CD14-positive monocyte (primary cell): ENCODE measurements at regions not wholly inside any gene's neighbourhood (a gene's known extent, or its start where the extent isn't known, plus 50 kb on each side); places are given as distances from the start of the nearest gene placed in this dataset.

Experiments
- DNase-seq, 3 donors: peaks; one replicate each; pipeline ENCODE4 v3.0.0-alpha.2; 2011 to 2022
- H2AFZ ChIP-seq: 2 replicates; pipeline ENCODE4 v1.6.0; 2012; ENCODE audit warnings: mild to moderate bottlenecking, low read depth, low read length, inconsistent platforms; ENCODE audit not compliant: insufficient read depth, poor library complexity, severe bottlenecking
- H3K27ac ChIP-seq, 2 donors: 1 replicate in 1 of 2; 2 replicates in 1 of 2; pipeline ENCODE4 v1.5.1; 2012 to 2013; ENCODE audit warnings: low read length in 2 of 2, control low read depth in 1 of 2, inconsistent platforms in 1 of 2, low read depth in 1 of 2, mild to moderate bottlenecking in 1 of 2
- H3K27me3 ChIP-seq, 2 donors: one replicate each; pipeline versions ENCODE4 v1.6.0 to v1.6.1; 2011 to 2013; ENCODE audit warnings: low read length in 2 of 2; ENCODE audit not compliant: control insufficient read depth in 2 of 2, insufficient read depth in 2 of 2
- H3K36me3 ChIP-seq, 2 donors: replicated peaks in 1 of 2; 1 replicate in 1 of 2; 2 replicates in 1 of 2; pipeline versions ENCODE4 v1.5.1 to v1.6.1; 2012 to 2013; ENCODE audit warnings: low read length in 2 of 2, control low read depth in 1 of 2, inconsistent platforms in 1 of 2, mild to moderate bottlenecking in 1 of 2; ENCODE audit not compliant: insufficient read depth in 2 of 2, control insufficient read depth in 1 of 2
- H3K4me1 ChIP-seq, 2 donors: 1 replicate in 1 of 2; 2 replicates in 1 of 2; pipeline versions ENCODE4 v1.5.1 to v1.6.1; 2012 to 2013; ENCODE audit warnings: low read length in 2 of 2, control low read depth in 1 of 2, inconsistent platforms in 1 of 2, mild to moderate bottlenecking in 1 of 2, moderate library complexity in 1 of 2; ENCODE audit not compliant: insufficient read depth in 2 of 2, control insufficient read depth in 1 of 2
- H3K4me2 ChIP-seq: replicated peaks from 2 replicates; pipeline ENCODE3; 2012; ENCODE audit warnings: low read length, moderate library complexity, mild to moderate bottlenecking; ENCODE audit not compliant: poor library complexity, severe bottlenecking; ENCODE audit errors: extremely low read depth
- H3K4me3 ChIP-seq, 3 experiments: fragments of 200-600 bp in 1 of 3; sonication (generic) in 1 of 3; replicated peaks in 1 of 3; 1 replicate in 2 of 3; 2 replicates in 1 of 3; pipeline ENCODE4 v1.5.1; 2011 to 2013; ENCODE audit warnings: low read length in 3 of 3, mild to moderate bottlenecking in 3 of 3, control low read depth in 2 of 3, low read depth in 2 of 3, inconsistent platforms in 1 of 3, moderate library complexity in 1 of 3
- H3K79me2 ChIP-seq: 2 replicates; pipeline ENCODE4 v1.6.0; 2012; ENCODE audit warnings: mild to moderate bottlenecking, control low read depth, inconsistent platforms, low read length, moderate library complexity; ENCODE audit not compliant: insufficient read depth
- H3K9ac ChIP-seq: 2 replicates; pipeline ENCODE4 v1.6.0; 2017; ENCODE audit warnings: low read length, mild to moderate bottlenecking; ENCODE audit not compliant: insufficient read depth, poor library complexity, severe bottlenecking
- H3K9me3 ChIP-seq, 2 donors: replicated peaks in 1 of 2; 1 replicate in 1 of 2; 2 replicates in 1 of 2; pipeline versions ENCODE4 v1.5.1 to v1.6.1; 2012 to 2013; ENCODE audit warnings: low read length in 2 of 2, control low read depth in 1 of 2; ENCODE audit not compliant: control insufficient read depth in 1 of 2, insufficient read depth in 1 of 2
- H4K20me1 ChIP-seq: 2 replicates; pipeline ENCODE4 v1.6.0; 2012; ENCODE audit warnings: mild to moderate bottlenecking, low read length, control low read depth, moderate library complexity; ENCODE audit not compliant: insufficient read depth
- H3K27ac Mint-ChIP-seq, 7 donors: one replicate each; pipeline ENCODE4 v1.8.0; 2020; ENCODE audit warnings: mild to moderate bottlenecking in 7 of 7, mixed read lengths in 7 of 7, moderate library complexity in 6 of 7, inconsistent platforms in 2 of 7
- H3K27me3 Mint-ChIP-seq, 3 donors: one replicate each; pipeline ENCODE4 v1.8.0; 2021 to 2022; ENCODE audit warnings: low read depth in 3 of 3, mild to moderate bottlenecking in 3 of 3, mixed read lengths in 3 of 3, moderate library complexity in 3 of 3, inconsistent platforms in 1 of 3
- H3K36me3 Mint-ChIP-seq, 2 donors: one replicate each; pipeline ENCODE4 v1.8.0; 2020; ENCODE audit warnings: mixed read lengths in 2 of 2, inconsistent platforms in 1 of 2, mild to moderate bottlenecking in 1 of 2
- H3K4me1 Mint-ChIP-seq: one replicate; pipeline ENCODE4 v1.8.0; 2020; ENCODE audit warnings: mild to moderate bottlenecking, mixed read lengths
- H3K4me3 Mint-ChIP-seq, 2 donors: one replicate each; pipeline ENCODE4 v1.8.0; 2020; ENCODE audit warnings: mild to moderate bottlenecking in 2 of 2, mixed read lengths in 2 of 2, moderate library complexity in 1 of 2
- H3K9me3 Mint-ChIP-seq, 7 donors: one replicate each; pipeline ENCODE4 v1.8.0; 2020 to 2022; ENCODE audit warnings: mixed read lengths in 7 of 7, mild to moderate bottlenecking in 6 of 7, moderate library complexity in 6 of 7, inconsistent platforms in 2 of 7
- WGBS: methylation state at CpG from one replicate; pipeline ENCODE4 v1.1.5; 2013; ENCODE audit warnings: missing lambda C conversion rate; ENCODE audit not compliant: insufficient coverage; 5-methylcytosine and 5-hydroxymethylcytosine counted together
- intact Hi-C, 2 donors: fragments of 100-400 bp; cut with micrococcal nuclease; formaldehyde crosslinking; loops; one replicate each; pipeline versions ENCODE4 v1.15.0 to v1.15.1; 2023
- TF ChIP-seq, protein P1 (sequence below): fragments of 200-600 bp; IDR thresholded peaks from one replicate; pipeline ENCODE4 v1.8.0; 2022; ENCODE audit warnings: antibody characterized with exemption, mild to moderate bottlenecking

DNA sequence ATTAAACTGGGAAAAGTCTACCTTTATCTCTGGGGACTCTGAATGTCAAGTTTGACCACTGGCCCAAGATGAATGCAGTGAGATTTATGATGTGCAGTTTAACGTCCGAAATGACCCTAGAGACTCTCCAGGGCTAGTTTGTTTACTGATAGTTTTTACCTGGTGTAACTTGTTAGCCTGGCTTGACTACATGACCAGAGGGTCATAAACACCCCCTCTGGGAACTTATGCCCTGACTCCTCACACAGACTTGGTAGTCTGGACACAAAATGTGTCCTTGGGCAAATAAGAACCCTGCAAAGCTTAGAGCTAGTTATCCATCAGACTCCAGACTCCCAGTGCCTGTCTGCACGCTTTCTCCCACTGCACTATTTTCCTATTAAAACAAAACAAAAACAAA is 606.5 kb downstream of the HACE1 start:
- no peak overlapping the region for H3K27ac ChIP-seq
- H3K27ac Mint-ChIP-seq, result no peak overlapping the region
- H3K4me3 ChIP-seq, result no peak overlapping the region
- no peaks in the 10 kb centered on the region for H3K27me3 ChIP-seq
- H3K4me2 ChIP-seq, result no peak overlapping the region
- H3K36me3 Mint-ChIP-seq, result no peaks in the 10 kb centered on the region
- H3K79me2 ChIP-seq, result no peaks in the 10 kb centered on the region
- H3K9ac ChIP-seq, result no peak overlapping the region
- H3K36me3 ChIP-seq, result no peaks in the 10 kb centered on the region
- no peaks in the 10 kb centered on the region for H3K9me3 ChIP-seq
- intact Hi-C loops, result no loop called here
- H4K20me1 ChIP-seq, result no peaks in the 10 kb centered on the region
- H3K4me1 Mint-ChIP-seq, result no peaks in the 10 kb centered on the region
- H3K4me3 Mint-ChIP-seq, result no peak overlapping the region
- no peak for DNase-seq
- no peaks in the 10 kb centered on the region for H3K4me1 ChIP-seq
- peaks cover 0 to 2% (median 0%) of the 10 kb centered on the region in 3 donors for H3K27me3 Mint-ChIP-seq
- no CpG with 5 or more reads among the region's 3 CpGs for WGBS
- TF ChIP-seq, protein P1, sequence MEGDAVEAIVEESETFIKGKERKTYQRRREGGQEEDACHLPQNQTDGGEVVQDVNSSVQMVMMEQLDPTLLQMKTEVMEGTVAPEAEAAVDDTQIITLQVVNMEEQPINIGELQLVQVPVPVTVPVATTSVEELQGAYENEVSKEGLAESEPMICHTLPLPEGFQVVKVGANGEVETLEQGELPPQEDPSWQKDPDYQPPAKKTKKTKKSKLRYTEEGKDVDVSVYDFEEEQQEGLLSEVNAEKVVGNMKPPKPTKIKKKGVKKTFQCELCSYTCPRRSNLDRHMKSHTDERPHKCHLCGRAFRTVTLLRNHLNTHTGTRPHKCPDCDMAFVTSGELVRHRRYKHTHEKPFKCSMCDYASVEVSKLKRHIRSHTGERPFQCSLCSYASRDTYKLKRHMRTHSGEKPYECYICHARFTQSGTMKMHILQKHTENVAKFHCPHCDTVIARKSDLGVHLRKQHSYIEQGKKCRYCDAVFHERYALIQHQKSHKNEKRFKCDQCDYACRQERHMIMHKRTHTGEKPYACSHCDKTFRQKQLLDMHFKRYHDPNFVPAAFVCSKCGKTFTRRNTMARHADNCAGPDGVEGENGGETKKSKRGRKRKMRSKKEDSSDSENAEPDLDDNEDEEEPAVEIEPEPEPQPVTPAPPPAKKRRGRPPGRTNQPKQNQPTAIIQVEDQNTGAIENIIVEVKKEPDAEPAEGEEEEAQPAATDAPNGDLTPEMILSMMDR, result no peak
- H3K9me3 Mint-ChIP-seq, result peaks cover 0 to 3% (median 0%) of the 10 kb centered on the region in 7 donors
- H2AFZ ChIP-seq, result no peak overlapping the region

DNA sequence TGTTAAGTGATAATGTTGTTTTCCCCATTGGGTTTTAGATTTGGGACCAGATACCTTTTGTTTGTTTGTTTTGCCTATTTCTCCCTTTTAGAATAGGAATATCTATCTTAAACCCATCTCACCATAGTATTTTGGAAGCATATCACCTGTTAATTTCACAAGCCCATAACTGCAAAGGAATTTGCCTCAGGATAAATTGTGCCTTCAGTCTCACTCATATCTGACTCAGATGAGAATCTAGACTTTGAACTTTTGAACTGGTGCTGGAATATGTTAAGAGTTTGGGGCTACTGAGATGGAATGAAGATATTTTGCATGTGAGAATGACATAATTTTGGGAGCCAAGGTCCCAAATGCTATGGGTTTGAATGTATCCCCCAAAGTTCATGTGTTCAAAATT is 607.4 kb downstream of the HACE1 start:
- Mint-ChIP-seq H3K27me3 (peaks cover 0 to 2% (median 0%) of the 10 kb centered on the region in 3 donors), H3K27ac (no peak overlapping the region), H3K9me3 (peaks cover 0 to 3% (median 0%) of the 10 kb centered on the region in 7 donors), H3K36me3 (no peaks in the 10 kb centered on the region), H3K4me3 (no peak overlapping the region), H3K4me1 (no peaks in the 10 kb centered on the region)
- Histone ChIP-seq H3K79me2 (no peaks in the 10 kb centered on the region), H3K4me1 (no peaks in the 10 kb centered on the region), H3K27ac (no peak overlapping the region), H3K9me3 (no peaks in the 10 kb centered on the region), H3K9ac (no peak overlapping the region), H4K20me1 (no peaks in the 10 kb centered on the region), H3K4me2 (no peak overlapping the region), H2AFZ (no peak overlapping the region), H3K4me3 (no peak overlapping the region), H3K36me3 (no peaks in the 10 kb centered on the region), H3K27me3 (no peaks in the 10 kb centered on the region)
- intact Hi-C loops, result no loop called here
- TF ChIP-seq, protein P1, result no peak
- no peak for DNase-seq
